A673 (cell line): ENCODE measurements at regions not wholly inside any gene's neighbourhood (a gene's known extent, or its start where the extent isn't known, plus 50 kb on each side); places are given as distances from the start of the nearest gene placed in this dataset.

Experiments
- BruUV-seq: library from RNA; stranded (reverse); fragments of 400-500 nt; replicated peaks from 2 replicates; lab custom pipeline; 2021; lab: Mats Ljungman, UMichigan
- CTCF ChIA-PET: fragments of 300-600 bp; sonication (Branson Sonifier 250); formaldehyde crosslinking; loops from one replicate; lab custom pipeline; 2022; ENCODE audit warnings: antibody characterized with exemption; lab: Charles Lee
- POLR2A ChIA-PET: fragments of 300-600 bp; sonication (Branson Sonifier 250); formaldehyde crosslinking; loops from one replicate; lab custom pipeline; 2022; ENCODE audit warnings: antibody characterized with exemption; ENCODE audit not compliant: low non-redundant PET; lab: Charles Lee
- DNase-seq: peaks from one replicate; pipeline ENCODE4 v3.0.0-alpha.2; 2015; ENCODE audit warnings: low spot score
- H3K27ac ChIP-seq: fragments of 200-600 bp; sonication (generic); 2 replicates; pipeline ENCODE4 v1.5.1; 2016; ENCODE audit warnings: mixed run types, low read depth, mild to moderate bottlenecking, mixed read lengths, antibody characterized with exemption, low read length; ENCODE audit not compliant: poor library complexity, severe bottlenecking
- H3K27me3 ChIP-seq: fragments of 200-600 bp; sonication (generic); replicated peaks from 2 replicates; pipeline ENCODE4 v1.6.1; 2017; ENCODE audit warnings: mixed run types, low read depth, mild to moderate bottlenecking, mixed read lengths, antibody characterized with exemption, low read length; ENCODE audit not compliant: insufficient read depth, poor library complexity
- H3K36me3 ChIP-seq: fragments of 200-600 bp; sonication (generic); 2 replicates; pipeline ENCODE4 v1.6.1; 2016; ENCODE audit warnings: mixed run types, mild to moderate bottlenecking, mixed read lengths, antibody characterized with exemption, low read length; ENCODE audit not compliant: insufficient read depth, poor library complexity, severe bottlenecking
- H3K4me1 ChIP-seq: fragments of 200-600 bp; sonication (generic); 2 replicates; pipeline ENCODE4 v1.6.1; 2017; ENCODE audit warnings: mixed run types, mild to moderate bottlenecking, mixed read lengths, antibody characterized with exemption, low read length; ENCODE audit not compliant: insufficient read depth, poor library complexity, severe bottlenecking
- H3K4me3 ChIP-seq: fragments of 200-600 bp; sonication (generic); 2 replicates; pipeline ENCODE4 v1.5.1; 2016; ENCODE audit warnings: low read depth, mixed run types, mild to moderate bottlenecking, mixed read lengths, low read length; ENCODE audit not compliant: poor library complexity, severe bottlenecking
- H3K9me3 ChIP-seq: fragments of 200-600 bp; sonication (generic); 2 replicates; pipeline ENCODE4 v1.6.1; 2016; ENCODE audit warnings: mixed run types, low read depth, mild to moderate bottlenecking, mixed read lengths, antibody characterized with exemption, low read length; ENCODE audit not compliant: poor library complexity, severe bottlenecking
- CTCF ChIP-seq: fragments of 300-800, 200-600 bp; sonication (generic); conservative IDR thresholded peaks from 2 replicates; pipeline ENCODE4 v1.5.1; 2017; ENCODE audit warnings: low read depth, mild to moderate bottlenecking, antibody characterized with exemption, low read length, moderate library complexity, mixed read lengths
- EZH2 ChIP-seq: fragments of 200-600 bp; sonication (generic); IDR thresholded peaks from 2 replicates; pipeline ENCODE4 v1.6.1; 2017; ENCODE audit warnings: borderline replicate concordance, low read depth, mild to moderate bottlenecking, mixed read lengths, antibody characterized with exemption, low read length; ENCODE audit not compliant: poor library complexity, severe bottlenecking
- intact Hi-C: fragments of 100-400 bp; cut with micrococcal nuclease; formaldehyde crosslinking; loops from one replicate; pipeline ENCODE4 v1.10.0; 2022; ENCODE audit not compliant: unreplicated experiment

GRCh38 chr18:55838841-55839240 is 250.8 kb upstream of the TCF4 start:
- no peak for DNase-seq
- BruUV-seq: no TSS peak
- TF ChIP-seq CTCF (no peak), EZH2 (no peak)
- CTCF ChIA-PET: no interaction called here
- no peaks in the 10 kb centered on the region for H3K27me3 ChIP-seq
- H3K4me1 ChIP-seq: no peaks in the 10 kb centered on the region
- H3K36me3 ChIP-seq: no peaks in the 10 kb centered on the region
- POLR2A ChIA-PET: no interaction called here
- H3K4me3 ChIP-seq: no peak overlapping the region
- intact Hi-C loops: no loop called here
- no peaks in the 10 kb centered on the region for H3K9me3 ChIP-seq
- H3K27ac ChIP-seq: no peak overlapping the region

- no peaks in the 10 kb centered on the region for H3K36me3 ChIP-seq
- intact Hi-C loops: no loop called here
- TF ChIP-seq EZH2: no peak
- no peak for TF ChIP-seq CTCF
- H3K27me3 ChIP-seq: no peaks in the 10 kb centered on the region
- no peaks in the 10 kb centered on the region for H3K9me3 ChIP-seq
- no TSS peak for BruUV-seq
- H3K4me1 ChIP-seq: no peaks in the 10 kb centered on the region
- no peak overlapping the region for H3K4me3 ChIP-seq
- ChIA-PET CTCF (no interaction called here), POLR2A (interaction anchor here (0.5 kb wide), 1 partner anchor 36 kb away, joined by 3 read pairs; no protein-coding TSS in a partner anchor)
- H3K27ac ChIP-seq: no peak overlapping the region
- no peak for DNase-seq
Observed at GRCh38 chr18:55838319-55838718, 250.3 kb upstream of the TCF4 start.

GRCh38 chr18:55833543-55833942 is 245.6 kb upstream of the TCF4 start:
- intact Hi-C loops: no loop called here
- ChIA-PET POLR2A (no interaction called here), CTCF (no interaction called here)
- Histone ChIP-seq H3K4me1 (peaks cover 4% of the 10 kb centered on the region), H3K36me3 (no peaks in the 10 kb centered on the region), H3K27me3 (no peaks in the 10 kb centered on the region), H3K4me3 (no peak overlapping the region), H3K27ac (no peak overlapping the region), H3K9me3 (no peaks in the 10 kb centered on the region)
- no TSS peak for BruUV-seq
- peak; percentile 75 for DNase-seq
- TF ChIP-seq CTCF: no peak
- TF ChIP-seq EZH2: no peak
